ENCODE measurements at regions not wholly inside any gene's neighbourhood (a gene's known extent, or its start where the extent isn't known, plus 50 kb on each side); places are given as distances from the start of the nearest gene placed in this dataset.

DNA sequence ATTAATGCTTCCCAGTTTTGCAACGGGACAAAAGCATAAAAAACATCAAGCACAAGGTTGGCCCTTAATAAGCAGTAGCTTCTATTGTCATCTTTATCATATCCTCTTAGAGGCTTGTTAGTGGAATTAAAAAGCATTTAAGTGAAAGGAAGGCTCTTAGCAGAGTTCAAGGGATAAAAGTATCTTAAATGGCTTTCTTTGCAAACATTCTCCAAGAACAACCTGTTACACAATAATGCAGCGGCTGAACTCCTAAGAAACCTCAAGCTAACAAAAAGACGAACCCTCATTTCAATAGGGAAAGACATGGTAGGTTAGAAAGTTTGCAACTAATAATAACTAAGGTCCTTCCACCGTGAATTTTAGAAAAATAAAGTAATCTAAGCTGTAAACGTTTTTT lies 82.1 kb downstream of the MPP7 start:
- DNase-seq: no peak
- H3K4me3 ChIP-seq (ENCODE audit: insufficient read depth, low read depth, low read length, poor library complexity, severe bottlenecking): no peak overlapping the region
- no peak overlapping the region for H3K27ac ChIP-seq (ENCODE audit: insufficient read depth, low read length, poor library complexity, severe bottlenecking)
- H3K9me3 ChIP-seq (ENCODE audit: control insufficient read depth, low read length): no peaks in the 10 kb centered on the region
- no peaks in the 10 kb centered on the region for H3K36me3 ChIP-seq (ENCODE audit: control insufficient read depth, insufficient read depth, low read length)
- peaks cover 6% of the 10 kb centered on the region for H3K4me1 ChIP-seq (ENCODE audit: control insufficient read depth, insufficient read depth, low read length, poor library complexity, severe bottlenecking)
- H3K27me3 ChIP-seq (replicated peaks; ENCODE audit: control insufficient read depth, insufficient read depth, low read length, poor library complexity, severe bottlenecking): no peaks in the 10 kb centered on the region

DNA sequence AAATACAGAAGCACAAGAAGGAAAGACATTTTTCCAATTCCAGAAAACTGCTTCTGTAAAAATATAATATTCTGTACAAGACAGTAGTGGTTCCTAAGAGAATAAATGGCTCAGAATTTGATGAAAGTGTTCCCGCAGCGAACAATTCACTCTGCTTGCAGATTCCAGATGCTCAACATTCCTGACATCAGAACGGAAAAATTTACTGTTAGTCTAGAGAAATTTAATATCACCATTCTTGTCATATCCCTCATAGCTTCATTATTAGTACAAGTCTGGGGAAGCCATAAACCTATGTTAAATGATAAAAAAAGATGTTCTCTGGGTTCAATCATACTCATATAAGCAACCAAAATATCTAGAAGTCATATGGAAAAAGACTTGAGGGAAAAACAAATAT lies 83.6 kb downstream of the MPP7 start:
- peaks cover 6% of the 10 kb centered on the region for H3K4me1 ChIP-seq (ENCODE audit: control insufficient read depth, insufficient read depth, low read length, poor library complexity, severe bottlenecking)
- H3K9me3 ChIP-seq (ENCODE audit: control insufficient read depth, low read length): no peaks in the 10 kb centered on the region
- H3K27me3 ChIP-seq (replicated peaks; ENCODE audit: control insufficient read depth, insufficient read depth, low read length, poor library complexity, severe bottlenecking): no peaks in the 10 kb centered on the region
- H3K27ac ChIP-seq (ENCODE audit: insufficient read depth, low read length, poor library complexity, severe bottlenecking): no peak overlapping the region
- no peaks in the 10 kb centered on the region for H3K36me3 ChIP-seq (ENCODE audit: control insufficient read depth, insufficient read depth, low read length)
- no peak overlapping the region for H3K4me3 ChIP-seq (ENCODE audit: insufficient read depth, low read depth, low read length, poor library complexity, severe bottlenecking)
- DNase-seq: no peak

DNA sequence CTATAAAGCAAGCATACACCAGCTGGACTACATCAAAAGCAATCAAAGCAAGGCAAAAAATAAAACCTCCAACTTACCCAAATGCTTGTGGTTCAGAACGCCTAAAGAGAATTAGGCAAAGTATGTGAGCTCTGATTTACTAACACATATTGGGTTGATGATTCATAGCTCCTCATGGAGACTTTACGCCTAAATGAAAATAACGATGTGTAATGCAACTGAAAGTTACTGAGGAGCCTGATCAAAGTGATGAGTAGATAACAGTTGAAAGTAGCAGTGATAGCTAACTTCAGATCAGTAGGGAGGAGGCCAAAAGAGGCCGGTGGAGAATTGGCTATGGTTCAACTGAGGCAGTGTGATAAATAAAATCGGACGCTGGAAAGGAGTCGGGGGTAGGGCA lies 85.0 kb downstream of the MPP7 start:
- DNase-seq: no peak
- Histone ChIP-seq H3K27me3 (replicated peaks; ENCODE audit: control insufficient read depth, insufficient read depth, low read length, poor library complexity, severe bottlenecking) (no peaks in the 10 kb centered on the region), H3K9me3 (ENCODE audit: control insufficient read depth, low read length) (no peaks in the 10 kb centered on the region), H3K4me3 (ENCODE audit: insufficient read depth, low read depth, low read length, poor library complexity, severe bottlenecking) (no peak overlapping the region), H3K4me1 (ENCODE audit: control insufficient read depth, insufficient read depth, low read length, poor library complexity, severe bottlenecking) (peaks cover 6% of the 10 kb centered on the region), H3K36me3 (ENCODE audit: control insufficient read depth, insufficient read depth, low read length) (peaks cover 3% of the 10 kb centered on the region), H3K27ac (ENCODE audit: insufficient read depth, low read length, poor library complexity, severe bottlenecking) (no peak overlapping the region)

DNA sequence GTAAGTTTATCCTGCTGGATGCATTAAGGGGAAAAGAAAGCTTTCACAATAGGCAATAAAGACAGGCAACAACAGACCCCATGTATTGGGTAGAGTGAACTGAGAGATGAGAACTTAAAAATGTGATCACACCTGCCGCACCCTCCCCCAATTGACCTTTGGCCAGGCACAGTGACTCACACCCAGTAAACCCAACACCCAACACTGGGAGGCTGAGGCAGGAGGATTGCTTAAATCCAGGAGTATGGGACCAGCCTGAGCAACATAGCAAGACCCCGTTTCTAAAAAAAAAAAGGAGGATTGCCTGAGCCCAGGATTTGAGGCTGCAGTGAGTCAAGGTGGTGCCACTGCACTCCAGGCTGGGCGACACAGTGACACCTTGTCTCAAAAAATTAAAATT lies 86.9 kb downstream of the MPP7 start:
- Histone ChIP-seq H3K4me1 (ENCODE audit: control insufficient read depth, insufficient read depth, low read length, poor library complexity, severe bottlenecking) (peaks cover 6% of the 10 kb centered on the region), H3K36me3 (ENCODE audit: control insufficient read depth, insufficient read depth, low read length) (peaks cover 6% of the 10 kb centered on the region), H3K4me3 (ENCODE audit: insufficient read depth, low read depth, low read length, poor library complexity, severe bottlenecking) (no peak overlapping the region), H3K9me3 (ENCODE audit: control insufficient read depth, low read length) (no peaks in the 10 kb centered on the region), H3K27ac (ENCODE audit: insufficient read depth, low read length, poor library complexity, severe bottlenecking) (no peak overlapping the region), H3K27me3 (replicated peaks; ENCODE audit: control insufficient read depth, insufficient read depth, low read length, poor library complexity, severe bottlenecking) (no peaks in the 10 kb centered on the region)
- no peak for DNase-seq

DNA sequence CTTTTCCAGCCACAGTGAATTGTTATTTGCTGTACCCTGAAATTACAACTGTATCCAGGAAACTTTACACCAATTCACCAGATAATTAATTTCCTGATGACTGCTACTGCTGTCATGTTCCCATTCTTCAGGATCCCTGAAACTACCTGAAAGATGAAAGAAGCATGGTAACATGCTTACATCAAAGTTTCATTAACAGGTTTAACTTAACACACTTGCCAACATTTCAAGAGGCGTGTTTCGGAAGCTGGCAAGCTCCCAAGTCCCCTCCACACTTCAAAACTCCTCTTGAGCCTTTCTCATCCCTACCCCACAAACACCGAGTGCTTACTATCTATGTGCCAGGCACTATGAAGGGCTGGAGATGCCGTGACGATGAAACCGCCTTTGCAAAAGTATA lies 88.6 kb downstream of the MPP7 start:
- Histone ChIP-seq H3K4me1 (ENCODE audit: control insufficient read depth, insufficient read depth, low read length, poor library complexity, severe bottlenecking) (peaks cover 6% of the 10 kb centered on the region), H3K27ac (ENCODE audit: insufficient read depth, low read length, poor library complexity, severe bottlenecking) (no peak overlapping the region), H3K36me3 (ENCODE audit: control insufficient read depth, insufficient read depth, low read length) (peaks cover 6% of the 10 kb centered on the region), H3K27me3 (replicated peaks; ENCODE audit: control insufficient read depth, insufficient read depth, low read length, poor library complexity, severe bottlenecking) (no peaks in the 10 kb centered on the region), H3K9me3 (ENCODE audit: control insufficient read depth, low read length) (no peaks in the 10 kb centered on the region), H3K4me3 (ENCODE audit: insufficient read depth, low read depth, low read length, poor library complexity, severe bottlenecking) (no peak overlapping the region)
- no peak for DNase-seq

DNA sequence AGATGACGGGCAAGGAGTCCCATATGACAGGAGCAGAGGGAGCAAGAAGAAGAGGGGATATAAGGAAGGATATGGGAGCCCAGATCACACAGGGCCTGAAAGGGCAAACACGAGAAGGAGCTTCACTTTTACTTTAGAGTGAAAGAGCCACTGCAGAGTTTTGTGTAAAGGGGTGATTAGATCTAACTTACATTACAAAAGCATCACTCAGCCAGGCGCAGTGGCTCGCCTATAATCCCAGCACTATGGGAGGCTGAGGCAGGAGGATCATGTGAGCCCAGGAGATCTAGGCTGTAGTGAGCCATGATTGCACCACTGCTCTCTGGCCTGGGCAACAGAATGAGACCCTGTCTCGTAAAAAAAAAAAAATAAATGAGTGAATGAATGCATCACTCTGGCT lies 91.1 kb downstream of the MPP7 start:
- H3K36me3 ChIP-seq (ENCODE audit: control insufficient read depth, insufficient read depth, low read length): peaks cover 6% of the 10 kb centered on the region
- no peaks in the 10 kb centered on the region for H3K27me3 ChIP-seq (replicated peaks; ENCODE audit: control insufficient read depth, insufficient read depth, low read length, poor library complexity, severe bottlenecking)
- H3K4me3 ChIP-seq (ENCODE audit: insufficient read depth, low read depth, low read length, poor library complexity, severe bottlenecking): no peak overlapping the region
- no peaks in the 10 kb centered on the region for H3K4me1 ChIP-seq (ENCODE audit: control insufficient read depth, insufficient read depth, low read length, poor library complexity, severe bottlenecking)
- no peak for DNase-seq
- H3K27ac ChIP-seq (ENCODE audit: insufficient read depth, low read length, poor library complexity, severe bottlenecking): no peak overlapping the region
- H3K9me3 ChIP-seq (ENCODE audit: control insufficient read depth, low read length): peaks cover 4% of the 10 kb centered on the region

DNA sequence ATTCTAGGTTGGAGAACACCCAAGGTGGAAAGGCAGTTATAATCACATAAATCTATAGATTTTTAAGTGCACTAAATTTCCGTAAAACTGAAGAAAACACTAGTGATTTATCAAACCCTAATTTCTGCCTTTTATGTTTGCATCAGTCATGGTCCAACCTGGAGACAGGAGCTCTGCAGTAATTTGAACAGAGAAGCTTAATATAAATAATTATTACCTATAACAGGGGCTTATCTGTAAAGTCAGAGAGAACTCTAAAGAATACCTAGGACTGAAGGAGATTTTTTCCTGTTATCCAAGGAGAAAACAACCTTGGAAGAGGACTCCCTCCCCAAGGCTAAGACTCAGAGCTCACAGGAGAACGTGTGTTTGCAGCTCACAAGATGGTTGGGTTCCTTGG lies 95.1 kb downstream of the MPP7 start:
- H3K4me3 ChIP-seq (ENCODE audit: insufficient read depth, low read depth, low read length, poor library complexity, severe bottlenecking): no peak overlapping the region
- H3K4me1 ChIP-seq (ENCODE audit: control insufficient read depth, insufficient read depth, low read length, poor library complexity, severe bottlenecking): no peaks in the 10 kb centered on the region

DNA sequence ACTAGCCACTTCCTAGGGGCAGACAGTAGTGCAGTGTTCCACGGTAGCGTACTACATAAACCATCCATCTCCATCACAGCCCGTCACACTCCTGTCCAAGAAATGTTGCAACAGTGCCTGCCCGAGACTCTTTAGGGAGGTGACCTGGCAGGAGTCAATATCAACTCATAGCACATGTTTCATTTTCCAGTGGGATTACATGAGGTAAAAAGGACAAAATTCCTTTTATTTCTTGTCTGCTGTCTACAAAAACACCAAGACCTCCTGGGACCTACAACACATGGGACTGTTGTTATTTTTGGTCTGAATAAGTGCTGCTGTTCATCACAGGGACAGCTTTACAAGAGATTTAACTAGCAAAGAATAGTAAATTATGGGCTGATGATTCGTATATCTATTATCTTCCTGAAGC lies 99.9 kb downstream of the MPP7 start:
- DNase-seq: no peak
- H3K4me1 ChIP-seq (ENCODE audit: control insufficient read depth, insufficient read depth, low read length, poor library complexity, severe bottlenecking): no peaks in the 10 kb centered on the region
- no peaks in the 10 kb centered on the region for H3K36me3 ChIP-seq (ENCODE audit: control insufficient read depth, insufficient read depth, low read length)
- no peak overlapping the region for H3K27ac ChIP-seq (ENCODE audit: insufficient read depth, low read length, poor library complexity, severe bottlenecking)
- no peaks in the 10 kb centered on the region for H3K27me3 ChIP-seq (replicated peaks; ENCODE audit: control insufficient read depth, insufficient read depth, low read length, poor library complexity, severe bottlenecking)
- peaks cover under 1% of the 10 kb centered on the region for H3K9me3 ChIP-seq (ENCODE audit: control insufficient read depth, low read length)
- H3K4me3 ChIP-seq (ENCODE audit: insufficient read depth, low read depth, low read length, poor library complexity, severe bottlenecking): no peak overlapping the region

More for the DNA sequence above, 95.1 kb downstream of the MPP7 start:
- Histone ChIP-seq H3K27ac (ENCODE audit: insufficient read depth, low read length, poor library complexity, severe bottlenecking) (no peak overlapping the region), H3K9me3 (ENCODE audit: control insufficient read depth, low read length) (peaks cover 4% of the 10 kb centered on the region), H3K27me3 (replicated peaks; ENCODE audit: control insufficient read depth, insufficient read depth, low read length, poor library complexity, severe bottlenecking) (no peaks in the 10 kb centered on the region), H3K36me3 (ENCODE audit: control insufficient read depth, insufficient read depth, low read length) (peaks cover 2% of the 10 kb centered on the region)
- no peak for DNase-seq

DNA sequence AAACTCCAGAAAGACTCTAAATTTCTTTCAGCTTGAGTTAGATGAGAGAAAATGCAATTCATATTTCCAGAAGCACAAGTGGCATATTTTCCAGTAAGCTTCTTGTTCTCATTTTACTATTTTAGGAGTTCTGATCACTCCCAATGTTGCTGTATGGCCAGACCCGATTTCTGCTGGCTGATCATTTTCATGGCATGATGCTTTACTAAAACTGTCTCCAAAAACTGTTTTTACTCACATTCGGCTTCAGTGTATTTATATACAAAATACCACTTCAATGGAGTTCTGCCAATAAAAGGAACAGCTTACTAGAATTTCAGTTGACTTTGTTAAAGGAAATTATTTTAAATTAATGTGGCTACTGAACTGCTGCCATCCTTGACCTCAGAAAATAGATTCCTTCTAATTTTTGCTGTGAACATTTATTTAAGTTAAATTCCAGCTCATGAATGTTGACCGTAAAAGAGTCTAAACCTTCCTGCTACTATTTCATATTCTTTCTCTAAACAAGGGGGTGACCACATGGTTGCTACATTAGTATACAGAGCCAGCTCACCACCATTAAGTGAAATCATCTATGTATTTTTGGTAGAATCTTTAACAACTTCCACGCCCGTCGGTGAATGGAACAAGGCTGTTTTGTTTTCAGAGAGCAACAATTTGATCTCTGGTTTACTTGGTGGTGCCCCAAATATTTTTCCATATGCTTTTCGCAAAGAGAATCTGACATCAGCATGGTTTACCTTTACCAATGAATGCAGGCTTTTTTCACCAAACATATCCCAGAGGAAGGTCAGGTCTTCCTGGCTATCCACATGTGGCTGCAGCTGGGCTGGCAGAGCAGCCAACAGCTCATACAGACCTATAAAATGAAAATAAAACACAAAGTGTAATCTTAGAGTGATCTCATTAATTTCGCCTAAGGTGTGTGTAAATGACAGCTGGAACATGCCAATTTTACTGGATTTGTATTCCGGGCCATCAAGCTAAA lies 101.2 kb downstream of the MPP7 start:
- Histone ChIP-seq H3K36me3 (ENCODE audit: control insufficient read depth, insufficient read depth, low read length) (no peaks in the 10 kb centered on the region), H3K4me1 (ENCODE audit: control insufficient read depth, insufficient read depth, low read length, poor library complexity, severe bottlenecking) (no peaks in the 10 kb centered on the region), H3K4me3 (ENCODE audit: insufficient read depth, low read depth, low read length, poor library complexity, severe bottlenecking) (no peak overlapping the region), H3K27me3 (replicated peaks; ENCODE audit: control insufficient read depth, insufficient read depth, low read length, poor library complexity, severe bottlenecking) (no peaks in the 10 kb centered on the region), H3K9me3 (ENCODE audit: control insufficient read depth, low read length) (no peaks in the 10 kb centered on the region), H3K27ac (ENCODE audit: insufficient read depth, low read length, poor library complexity, severe bottlenecking) (no peak overlapping the region)
- no peak for DNase-seq

DNA sequence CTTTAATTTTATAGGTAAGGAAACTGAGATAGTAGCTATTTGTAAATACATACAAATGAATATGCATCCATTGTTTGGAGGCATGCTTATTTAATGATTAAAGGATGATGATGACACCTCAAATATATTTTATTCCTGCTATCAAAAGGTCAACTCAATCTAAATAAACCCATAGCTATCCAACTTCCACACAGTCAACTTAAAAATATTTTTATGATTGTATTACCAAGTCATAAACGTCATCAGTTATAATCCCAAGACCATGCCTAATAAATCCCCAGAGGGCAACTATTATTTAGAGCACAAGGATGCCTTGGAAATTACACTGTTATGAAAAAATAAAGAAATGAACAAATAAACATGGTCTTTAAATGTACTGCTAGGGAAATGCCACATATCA lies 102.1 kb downstream of the MPP7 start:
- no peak for DNase-seq
- no peak overlapping the region for H3K27ac ChIP-seq (ENCODE audit: insufficient read depth, low read length, poor library complexity, severe bottlenecking)

More for the DNA sequence above, 102.1 kb downstream of the MPP7 start:
- H3K36me3 ChIP-seq (ENCODE audit: control insufficient read depth, insufficient read depth, low read length): no peaks in the 10 kb centered on the region
- no peaks in the 10 kb centered on the region for H3K27me3 ChIP-seq (replicated peaks; ENCODE audit: control insufficient read depth, insufficient read depth, low read length, poor library complexity, severe bottlenecking)
- no peaks in the 10 kb centered on the region for H3K9me3 ChIP-seq (ENCODE audit: control insufficient read depth, low read length)
- H3K4me1 ChIP-seq (ENCODE audit: control insufficient read depth, insufficient read depth, low read length, poor library complexity, severe bottlenecking): no peaks in the 10 kb centered on the region
- no peak overlapping the region for H3K4me3 ChIP-seq (ENCODE audit: insufficient read depth, low read depth, low read length, poor library complexity, severe bottlenecking)
